ENCODE measurements at regions not wholly inside any gene's neighbourhood (a gene's known extent, or its start where the extent isn't known, plus 50 kb on each side); places are given as distances from the start of the nearest gene placed in this dataset.

- Histone ChIP-seq H3K4me3 (replicated peaks in 1 of 4; ENCODE audit: control extremely low read depth in 1 of 4, insufficient read depth in 1 of 4, low read depth in 3 of 4, low read length in 4 of 4) (no peak overlapping the region), H3K4me1 (ENCODE audit: control insufficient read depth, extremely low read depth, insufficient read depth, low read length) (no peaks in the 10 kb centered on the region), H3K9me3 (ENCODE audit: control insufficient read depth, insufficient read depth, low read depth, low read length) (no peaks in the 10 kb centered on the region), H3K27ac (ENCODE audit: insufficient read depth, low read length) (no peak overlapping the region), H3K9ac (ENCODE audit: insufficient read depth, low read length) (no peak overlapping the region), H3K4me2 (ENCODE audit: extremely low read depth, insufficient read depth, low read length) (no peak overlapping the region), H3K27me3 (ENCODE audit: control insufficient read depth, insufficient read depth, low read length) (no peaks in the 10 kb centered on the region), H4K20me1 (ENCODE audit: control insufficient read depth, extremely low read depth, insufficient read depth, low read length) (no peaks in the 10 kb centered on the region), H3K79me2 (ENCODE audit: control insufficient read depth, insufficient read depth, low read length) (no peaks in the 10 kb centered on the region), H2AFZ (ENCODE audit: low read length) (no peak overlapping the region), H3K36me3 (ENCODE audit: control insufficient read depth, insufficient read depth, low read length) (no peaks in the 10 kb centered on the region)
- DNase-seq (ENCODE audit: low read depth in 2 of 2) = peak; percentile 34 to 64
- TF ChIP-seq EZH2 (IDR thresholded peaks at IDR 0.05; ENCODE audit: low read length, missing control alignments) (no peak), CTCF (conservative IDR thresholded peaks at IDR 0.05 in 1 of 2, IDR thresholded peaks at IDR 0.05 in 1 of 2; ENCODE audit: low read depth in 1 of 2, low read length in 2 of 2) (no peak)
Measured at GRCh38 chr6:147043994-147044477, 160.2 kb upstream of the STXBP5 start.

- no peak overlapping the region for H3K9ac ChIP-seq (ENCODE audit: insufficient read depth, low read length)
Measured at GRCh38 chr6:147046141-147046877, 157.9 kb upstream of the STXBP5 start.

GRCh38 chr6:147048930-147049329 is 155.3 kb upstream of the STXBP5 start:
- H3K27ac ChIP-seq (ENCODE audit: insufficient read depth, low read length) = no peak overlapping the region
- peak in 1 of 2 donors; percentile 9 for DNase-seq (ENCODE audit: low read depth in 2 of 2)
- TF ChIP-seq EZH2 (IDR thresholded peaks at IDR 0.05; ENCODE audit: low read length, missing control alignments) (no peak), CTCF (conservative IDR thresholded peaks at IDR 0.05 in 1 of 2, IDR thresholded peaks at IDR 0.05 in 1 of 2; ENCODE audit: low read depth in 1 of 2, low read length in 2 of 2) (no peak)
- H3K9ac ChIP-seq (ENCODE audit: insufficient read depth, low read length) = no peak overlapping the region
- H3K79me2 ChIP-seq (ENCODE audit: control insufficient read depth, insufficient read depth, low read length) = no peaks in the 10 kb centered on the region
- no peaks in the 10 kb centered on the region for H3K27me3 ChIP-seq (ENCODE audit: control insufficient read depth, insufficient read depth, low read length)
- no peaks in the 10 kb centered on the region for H3K9me3 ChIP-seq (ENCODE audit: control insufficient read depth, insufficient read depth, low read depth, low read length)
- no peaks in the 10 kb centered on the region for H3K4me1 ChIP-seq (ENCODE audit: control insufficient read depth, extremely low read depth, insufficient read depth, low read length)
- H4K20me1 ChIP-seq (ENCODE audit: control insufficient read depth, extremely low read depth, insufficient read depth, low read length) = no peaks in the 10 kb centered on the region
- no peaks in the 10 kb centered on the region for H3K36me3 ChIP-seq (ENCODE audit: control insufficient read depth, insufficient read depth, low read length)
- H2AFZ ChIP-seq (ENCODE audit: low read length) = no peak overlapping the region
- no peak overlapping the region for H3K4me2 ChIP-seq (ENCODE audit: extremely low read depth, insufficient read depth, low read length)
- H3K4me3 ChIP-seq (replicated peaks in 1 of 4; ENCODE audit: control extremely low read depth in 1 of 4, insufficient read depth in 1 of 4, low read depth in 3 of 4, low read length in 4 of 4) = no peak overlapping the region

More at GRCh38 chr6:147046141-147046877, 157.9 kb upstream of the STXBP5 start:
- no peaks in the 10 kb centered on the region for H3K9me3 ChIP-seq (ENCODE audit: control insufficient read depth, insufficient read depth, low read depth, low read length)
- H3K4me1 ChIP-seq (ENCODE audit: control insufficient read depth, extremely low read depth, insufficient read depth, low read length) = no peaks in the 10 kb centered on the region
- H4K20me1 ChIP-seq (ENCODE audit: control insufficient read depth, extremely low read depth, insufficient read depth, low read length) = no peaks in the 10 kb centered on the region
- H3K36me3 ChIP-seq (ENCODE audit: control insufficient read depth, insufficient read depth, low read length) = no peaks in the 10 kb centered on the region
- H3K4me2 ChIP-seq (ENCODE audit: extremely low read depth, insufficient read depth, low read length) = no peak overlapping the region
- no peak overlapping the region for H3K4me3 ChIP-seq (replicated peaks in 1 of 4; ENCODE audit: control extremely low read depth in 1 of 4, insufficient read depth in 1 of 4, low read depth in 3 of 4, low read length in 4 of 4)
- no peak overlapping the region for H2AFZ ChIP-seq (ENCODE audit: low read length)
- no peak overlapping the region for H3K27ac ChIP-seq (ENCODE audit: insufficient read depth, low read length)
- no peaks in the 10 kb centered on the region for H3K79me2 ChIP-seq (ENCODE audit: control insufficient read depth, insufficient read depth, low read length)
- DNase-seq (ENCODE audit: low read depth in 2 of 2) = peak in 1 of 2 donors; percentile 9
- H3K27me3 ChIP-seq (ENCODE audit: control insufficient read depth, insufficient read depth, low read length) = no peaks in the 10 kb centered on the region
- TF ChIP-seq EZH2 (IDR thresholded peaks at IDR 0.05; ENCODE audit: low read length, missing control alignments) = no peak
- no peak for TF ChIP-seq CTCF (conservative IDR thresholded peaks at IDR 0.05 in 1 of 2, IDR thresholded peaks at IDR 0.05 in 1 of 2; ENCODE audit: low read depth in 1 of 2, low read length in 2 of 2)
